DND-41 (cell line): ENCODE measurements at regions not wholly inside any gene's neighbourhood (a gene's known extent, or its start where the extent isn't known, plus 50 kb on each side); places are given as distances from the start of the nearest gene placed in this dataset.

Experiments
- CTCF ChIP-seq: IDR thresholded peaks from 2 replicates; pipeline ENCODE4 v1.5.1; 2012; ENCODE audit warnings: borderline replicate concordance, low read length, moderate library complexity, mild to moderate bottlenecking; ENCODE audit not compliant: poor library complexity, severe bottlenecking; ENCODE audit errors: extremely low read depth
- EZH2 ChIP-seq: IDR thresholded peaks from 3 replicates; pipeline ENCODE4 v1.6.1; 2012; ENCODE audit warnings: borderline replicate concordance, low read depth, mild to moderate bottlenecking, moderate library complexity, low read length, inconsistent platforms; ENCODE audit not compliant: severe bottlenecking

- peak; percentile 81 for TF ChIP-seq CTCF
- TF ChIP-seq EZH2, result no peak
Measured at GRCh38 chr14:48398675-48399282, 723.4 kb upstream of the MDGA2 start.
